ENCODE measurements at regions not wholly inside any gene's neighbourhood (a gene's known extent, or its start where the extent isn't known, plus 50 kb on each side); places are given as distances from the start of the nearest gene placed in this dataset.
"Not testable (repeated sequence)": the region's sequence is repeated elsewhere in the genome, so short reads cannot be mapped to it uniquely, and the experiment has no call there.

DNA sequence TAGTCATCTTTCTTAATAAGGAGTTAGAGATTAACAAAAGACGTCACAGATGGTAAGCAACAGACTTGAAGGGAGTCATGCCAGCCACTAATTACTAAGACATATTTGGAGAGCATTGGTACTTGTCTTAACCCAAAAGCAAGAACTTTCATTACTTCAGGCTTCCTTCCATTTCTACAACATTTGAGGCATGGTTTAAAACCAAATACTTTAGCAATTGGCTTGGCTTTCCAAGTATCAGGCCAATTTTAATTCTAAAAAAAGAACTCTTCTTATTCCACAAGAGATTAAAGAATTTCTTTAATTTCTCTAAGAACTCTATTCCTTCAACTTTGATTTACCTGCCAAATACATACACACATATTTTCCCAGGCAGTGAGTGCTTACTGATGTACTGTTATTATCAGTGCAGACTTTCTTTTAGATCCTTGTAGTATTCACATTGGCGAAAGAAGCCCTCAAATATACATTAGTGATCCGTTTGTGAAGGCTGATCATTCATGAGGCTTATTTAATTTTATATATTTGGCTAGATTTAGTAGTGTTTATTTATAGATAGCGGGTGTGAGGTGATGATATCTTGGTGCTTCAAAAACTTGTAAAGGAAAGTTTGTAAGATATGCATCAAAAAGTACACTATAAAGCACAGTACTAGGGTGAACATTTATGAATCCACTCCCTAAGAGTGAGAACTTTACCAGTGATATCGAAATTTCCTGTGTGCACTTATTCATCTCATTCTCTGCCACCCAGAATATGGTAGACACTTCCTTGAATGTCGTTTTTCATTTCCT lies 229.2 kb downstream of the MFSD1 start:
- Histone ChIP-seq H3K4me1 (ENCODE audit: control insufficient read depth in 5 of 5, insufficient read depth in 5 of 5, low read length in 5 of 5) (no peaks in the 10 kb centered on the region), H3K27ac (ENCODE audit: low read depth, low read length) (no peak overlapping the region), H3K9ac (ENCODE audit: low read length in 5 of 5) (no peak overlapping the region), H3K27me3 (ENCODE audit: control insufficient read depth in 5 of 5, insufficient read depth in 4 of 5, low read length in 5 of 5) (no peaks in the 10 kb centered on the region), H3K9me3 (ENCODE audit: control insufficient read depth in 5 of 5, low read length in 5 of 5) (peaks cover 0 to 4% (median under 1%) of the 10 kb centered on the region in 5 donors), H3K36me3 (ENCODE audit: control insufficient read depth in 5 of 5, insufficient read depth in 5 of 5, low read length in 5 of 5) (no peaks in the 10 kb centered on the region), H3K4me3 (ENCODE audit: low read depth in 1 of 5, low read length in 5 of 5) (no peak overlapping the region)

DNA sequence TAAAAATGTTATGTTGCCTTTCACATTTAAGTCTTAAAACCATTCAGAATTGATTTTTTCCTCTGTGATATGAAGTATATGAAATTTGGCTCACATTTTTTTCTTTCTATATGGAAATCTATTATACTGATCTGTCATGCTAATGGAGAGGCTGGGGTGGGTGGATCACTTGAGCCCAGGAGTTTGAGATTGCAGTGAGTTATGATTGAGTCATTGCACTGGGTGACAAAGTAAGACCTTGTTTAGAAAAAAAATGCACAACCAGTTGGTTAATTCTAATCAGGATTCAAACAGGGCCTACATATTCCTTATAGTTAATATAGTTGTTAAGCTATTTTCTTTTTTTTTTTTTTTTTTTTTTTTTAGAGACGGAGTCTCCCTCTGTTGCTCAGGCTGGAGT lies 230.5 kb downstream of the MFSD1 start:
- H3K4me1 ChIP-seq (ENCODE audit: control insufficient read depth in 5 of 5, insufficient read depth in 5 of 5, low read length in 5 of 5): no peaks in the 10 kb centered on the region
- no peaks in the 10 kb centered on the region for H3K36me3 ChIP-seq (ENCODE audit: control insufficient read depth in 5 of 5, insufficient read depth in 5 of 5, low read length in 5 of 5)
- H3K27me3 ChIP-seq (ENCODE audit: control insufficient read depth in 5 of 5, insufficient read depth in 4 of 5, low read length in 5 of 5): no peaks in the 10 kb centered on the region
- H3K27ac ChIP-seq (ENCODE audit: low read depth, low read length): no peak overlapping the region
- no peak overlapping the region for H3K4me3 ChIP-seq (ENCODE audit: low read depth in 1 of 5, low read length in 5 of 5)
- H3K9me3 ChIP-seq (ENCODE audit: control insufficient read depth in 5 of 5, low read length in 5 of 5): no peaks in the 10 kb centered on the region
- no peak overlapping the region for H3K9ac ChIP-seq (ENCODE audit: low read length in 5 of 5)

DNA sequence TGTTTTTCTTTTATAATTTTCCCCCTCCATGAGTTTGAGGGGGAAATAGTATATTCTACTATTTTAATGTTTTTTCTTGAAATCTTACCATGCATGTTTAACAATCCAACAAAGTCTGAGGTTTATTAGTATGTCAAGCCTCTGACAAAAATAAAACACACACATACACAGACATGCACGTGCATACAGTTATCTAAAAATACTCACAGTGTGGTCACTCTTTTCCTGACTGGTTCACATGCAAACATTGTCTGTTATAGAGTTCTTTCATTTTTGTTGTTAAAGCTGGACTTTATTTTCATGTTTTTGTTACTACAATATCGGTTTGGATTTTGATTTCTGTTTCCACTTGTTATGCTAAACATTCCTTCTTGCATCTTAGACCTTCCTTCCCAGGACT lies 236.6 kb downstream of the MFSD1 start:
- Histone ChIP-seq H3K4me3 (ENCODE audit: low read depth in 1 of 5, low read length in 5 of 5) (no peak overlapping the region), H3K4me1 (ENCODE audit: control insufficient read depth in 5 of 5, insufficient read depth in 5 of 5, low read length in 5 of 5) (no peaks in the 10 kb centered on the region), H3K9ac (ENCODE audit: low read length in 5 of 5) (no peak overlapping the region), H3K27me3 (ENCODE audit: control insufficient read depth in 5 of 5, insufficient read depth in 4 of 5, low read length in 5 of 5) (no peaks in the 10 kb centered on the region), H3K36me3 (ENCODE audit: control insufficient read depth in 5 of 5, insufficient read depth in 5 of 5, low read length in 5 of 5) (no peaks in the 10 kb centered on the region), H3K27ac (ENCODE audit: low read depth, low read length) (no peak overlapping the region), H3K9me3 (ENCODE audit: control insufficient read depth in 5 of 5, low read length in 5 of 5) (peaks cover 0 to 3% (median 0%) of the 10 kb centered on the region in 5 donors)

DNA sequence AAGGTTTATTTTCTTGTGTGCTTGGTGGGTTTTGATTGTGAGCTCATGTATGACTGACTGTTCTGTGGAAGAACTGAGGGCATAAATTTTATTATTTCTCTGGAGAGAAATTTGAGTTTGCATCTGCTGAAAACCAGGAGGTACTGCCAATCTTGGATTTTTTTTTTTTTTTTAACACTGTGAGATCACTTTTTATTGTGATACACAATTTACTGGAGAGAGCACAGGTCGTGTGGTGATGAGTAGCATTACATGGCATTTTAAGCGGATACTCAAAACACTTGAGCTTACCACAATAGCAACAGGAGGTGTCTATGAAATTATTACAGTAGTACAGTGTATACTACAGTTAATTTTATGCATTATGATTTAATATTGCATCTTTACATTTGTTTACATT lies 237.4 kb downstream of the MFSD1 start:
- no peaks in the 10 kb centered on the region for H3K36me3 ChIP-seq (ENCODE audit: control insufficient read depth in 5 of 5, insufficient read depth in 5 of 5, low read length in 5 of 5)
- no peak overlapping the region for H3K27ac ChIP-seq (ENCODE audit: low read depth, low read length)
- H3K9ac ChIP-seq (ENCODE audit: low read length in 5 of 5): no peak overlapping the region
- no peaks in the 10 kb centered on the region for H3K4me1 ChIP-seq (ENCODE audit: control insufficient read depth in 5 of 5, insufficient read depth in 5 of 5, low read length in 5 of 5)
- no peaks in the 10 kb centered on the region for H3K27me3 ChIP-seq (ENCODE audit: control insufficient read depth in 5 of 5, insufficient read depth in 4 of 5, low read length in 5 of 5)
- H3K4me3 ChIP-seq (ENCODE audit: low read depth in 1 of 5, low read length in 5 of 5): no peak overlapping the region
- H3K9me3 ChIP-seq (ENCODE audit: control insufficient read depth in 5 of 5, low read length in 5 of 5): peaks cover 0 to 3% (median 0%) of the 10 kb centered on the region in 5 donors

DNA sequence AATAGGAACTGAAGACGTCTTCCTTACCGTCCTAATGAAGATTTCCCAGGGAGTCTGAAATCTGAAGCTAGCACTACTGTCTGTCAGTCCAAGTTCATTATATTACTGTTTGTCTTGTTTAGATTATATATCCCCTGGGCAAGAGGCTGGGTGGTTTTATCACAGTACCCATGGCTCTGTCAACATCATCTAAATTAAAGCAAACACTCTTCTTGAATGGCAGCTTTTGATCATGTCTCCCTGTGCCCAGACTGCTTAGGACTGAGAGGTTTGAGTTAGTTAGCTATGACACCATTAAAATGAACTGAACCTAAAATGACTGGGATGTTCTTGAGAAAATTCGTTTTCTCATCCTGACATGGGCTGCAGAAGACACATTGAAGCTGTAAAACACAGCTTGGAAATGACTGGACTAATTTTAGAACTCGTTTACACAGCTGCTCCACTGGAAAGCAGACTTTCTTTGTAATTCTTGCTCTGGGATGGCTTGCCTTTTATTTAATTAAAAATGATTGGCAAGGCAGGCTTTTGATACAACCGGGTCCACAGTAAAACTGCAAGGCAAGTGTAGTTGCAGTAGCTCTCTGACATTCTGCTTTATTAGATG lies 243.5 kb downstream of the MFSD1 start:
- Histone ChIP-seq H3K27ac (ENCODE audit: low read depth, low read length) (no peak overlapping the region), H3K4me3 (ENCODE audit: low read depth in 1 of 5, low read length in 5 of 5) (no peak overlapping the region), H3K27me3 (ENCODE audit: control insufficient read depth in 5 of 5, insufficient read depth in 4 of 5, low read length in 5 of 5) (no peaks in the 10 kb centered on the region), H3K4me1 (ENCODE audit: control insufficient read depth in 5 of 5, insufficient read depth in 5 of 5, low read length in 5 of 5) (no peaks in the 10 kb centered on the region), H3K9ac (ENCODE audit: low read length in 5 of 5) (no peak overlapping the region), H3K36me3 (ENCODE audit: control insufficient read depth in 5 of 5, insufficient read depth in 5 of 5, low read length in 5 of 5) (no peaks in the 10 kb centered on the region), H3K9me3 (ENCODE audit: control insufficient read depth in 5 of 5, low read length in 5 of 5) (peaks cover 0 to 3% (median 0%) of the 10 kb centered on the region in 5 donors)

DNA sequence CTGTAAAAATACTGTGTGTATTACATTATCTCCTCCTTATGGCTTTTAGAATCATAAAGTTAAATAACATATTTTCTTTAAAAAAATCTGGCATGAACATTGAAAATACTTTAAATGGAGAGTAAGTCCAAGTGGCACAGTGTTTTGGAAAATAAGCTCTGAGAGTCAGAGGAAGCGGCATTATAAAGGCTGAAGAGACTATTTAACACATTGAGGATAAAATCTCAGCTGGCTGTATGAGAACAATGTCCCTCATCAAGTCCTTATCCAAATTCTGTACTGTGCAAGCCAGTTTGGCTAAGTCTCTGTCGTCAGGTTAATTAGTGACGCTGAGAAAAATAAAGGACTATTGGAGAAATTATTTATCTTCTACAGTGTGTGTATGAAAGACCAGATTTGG lies 245.5 kb downstream of the MFSD1 start:
- Histone ChIP-seq H3K4me3 (ENCODE audit: low read depth in 1 of 5, low read length in 5 of 5) (no peak overlapping the region), H3K36me3 (ENCODE audit: control insufficient read depth in 5 of 5, insufficient read depth in 5 of 5, low read length in 5 of 5) (no peaks in the 10 kb centered on the region), H3K27me3 (ENCODE audit: control insufficient read depth in 5 of 5, insufficient read depth in 4 of 5, low read length in 5 of 5) (no peaks in the 10 kb centered on the region), H3K27ac (ENCODE audit: low read depth, low read length) (no peak overlapping the region), H3K9ac (ENCODE audit: low read length in 5 of 5) (no peak overlapping the region), H3K4me1 (ENCODE audit: control insufficient read depth in 5 of 5, insufficient read depth in 5 of 5, low read length in 5 of 5) (no peaks in the 10 kb centered on the region), H3K9me3 (ENCODE audit: control insufficient read depth in 5 of 5, low read length in 5 of 5) (peaks cover 0 to 3% (median 0%) of the 10 kb centered on the region in 5 donors)

DNA sequence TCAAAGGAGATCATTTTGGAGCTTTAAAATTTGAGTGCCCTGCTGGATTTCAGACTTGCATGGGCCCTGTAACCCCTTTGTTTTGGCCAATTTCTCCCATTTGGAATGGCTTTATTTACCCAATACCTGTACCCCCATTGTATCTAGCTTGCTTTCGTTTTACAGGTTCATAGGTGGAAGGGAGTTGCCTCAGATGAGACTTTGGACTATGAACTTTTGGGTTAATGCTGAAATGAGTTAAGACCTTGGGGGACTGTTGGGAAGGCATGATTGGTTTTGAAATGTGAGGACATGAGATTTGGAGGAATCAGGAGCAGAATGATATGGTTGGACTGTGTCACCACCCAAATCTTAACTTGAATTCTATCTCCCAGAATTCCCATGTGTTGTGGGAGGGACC lies 250.6 kb downstream of the MFSD1 start:
- not testable (repeated sequence) for H3K9ac ChIP-seq (ENCODE audit: low read length in 5 of 5); H3K36me3 ChIP-seq (ENCODE audit: control insufficient read depth in 5 of 5, insufficient read depth in 5 of 5, low read length in 5 of 5); H3K4me3 ChIP-seq (ENCODE audit: low read depth in 1 of 5, low read length in 5 of 5); H3K27ac ChIP-seq (ENCODE audit: low read depth, low read length); H3K27me3 ChIP-seq (ENCODE audit: control insufficient read depth in 5 of 5, insufficient read depth in 4 of 5, low read length in 5 of 5); H3K9me3 ChIP-seq (ENCODE audit: control insufficient read depth in 5 of 5, low read length in 5 of 5); H3K4me1 ChIP-seq (ENCODE audit: control insufficient read depth in 5 of 5, insufficient read depth in 5 of 5, low read length in 5 of 5)

DNA sequence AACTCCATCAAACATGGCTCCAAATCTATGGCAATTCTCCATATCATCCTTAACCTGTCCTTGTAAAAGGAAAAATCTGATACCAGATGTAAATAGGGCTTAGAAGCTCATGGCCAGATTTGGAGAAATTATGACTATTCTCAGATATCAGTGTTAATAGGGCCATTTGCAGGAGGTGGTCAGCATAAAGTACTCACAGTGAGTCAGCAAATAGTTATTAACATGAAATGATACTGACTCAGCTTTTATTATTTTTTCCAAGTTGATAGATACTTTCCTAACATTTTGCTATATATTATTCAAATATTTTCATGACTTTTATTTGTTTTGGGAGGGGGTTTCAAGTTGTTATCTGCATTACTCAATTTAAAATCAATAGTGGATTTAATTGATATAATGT lies 255.8 kb downstream of the MFSD1 start:
- H3K36me3 ChIP-seq (ENCODE audit: control insufficient read depth in 5 of 5, insufficient read depth in 5 of 5, low read length in 5 of 5): no peaks in the 10 kb centered on the region
- H3K9ac ChIP-seq (ENCODE audit: low read length in 5 of 5): no peak overlapping the region
- no peaks in the 10 kb centered on the region for H3K4me1 ChIP-seq (ENCODE audit: control insufficient read depth in 5 of 5, insufficient read depth in 5 of 5, low read length in 5 of 5)
- H3K4me3 ChIP-seq (ENCODE audit: low read depth in 1 of 5, low read length in 5 of 5): no peak overlapping the region
- H3K27ac ChIP-seq (ENCODE audit: low read depth, low read length): no peak overlapping the region
- no peaks in the 10 kb centered on the region for H3K27me3 ChIP-seq (ENCODE audit: control insufficient read depth in 5 of 5, insufficient read depth in 4 of 5, low read length in 5 of 5)
- H3K9me3 ChIP-seq (ENCODE audit: control insufficient read depth in 5 of 5, low read length in 5 of 5): peaks cover 0 to 3% (median 0%) of the 10 kb centered on the region in 5 donors

DNA sequence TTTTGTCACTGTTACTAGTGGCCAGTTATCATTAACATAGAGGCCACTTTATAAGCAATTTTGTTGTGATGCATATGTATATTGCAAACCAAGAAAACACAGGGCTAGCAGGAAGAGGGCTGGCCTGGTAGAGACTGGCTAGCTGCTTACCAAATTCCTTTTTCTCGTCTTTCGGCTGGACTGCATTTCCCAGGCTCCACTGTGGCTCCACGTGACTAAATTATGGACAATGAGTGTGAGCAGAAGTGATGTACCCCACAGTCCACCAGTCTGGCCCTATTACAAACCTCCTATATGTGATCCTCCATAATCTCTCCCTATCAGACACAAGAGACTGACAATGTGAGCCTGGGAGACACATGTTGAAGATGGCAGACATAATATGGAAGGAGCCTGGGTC lies 257.0 kb downstream of the MFSD1 start:
- Histone ChIP-seq H3K9me3 (ENCODE audit: control insufficient read depth in 5 of 5, low read length in 5 of 5) (peaks cover 0 to 3% (median 0%) of the 10 kb centered on the region in 5 donors), H3K4me1 (ENCODE audit: control insufficient read depth in 5 of 5, insufficient read depth in 5 of 5, low read length in 5 of 5) (no peaks in the 10 kb centered on the region), H3K27me3 (ENCODE audit: control insufficient read depth in 5 of 5, insufficient read depth in 4 of 5, low read length in 5 of 5) (no peaks in the 10 kb centered on the region), H3K4me3 (ENCODE audit: low read depth in 1 of 5, low read length in 5 of 5) (no peak overlapping the region), H3K27ac (ENCODE audit: low read depth, low read length) (no peak overlapping the region), H3K36me3 (ENCODE audit: control insufficient read depth in 5 of 5, insufficient read depth in 5 of 5, low read length in 5 of 5) (no peaks in the 10 kb centered on the region), H3K9ac (ENCODE audit: low read length in 5 of 5) (no peak overlapping the region)

DNA sequence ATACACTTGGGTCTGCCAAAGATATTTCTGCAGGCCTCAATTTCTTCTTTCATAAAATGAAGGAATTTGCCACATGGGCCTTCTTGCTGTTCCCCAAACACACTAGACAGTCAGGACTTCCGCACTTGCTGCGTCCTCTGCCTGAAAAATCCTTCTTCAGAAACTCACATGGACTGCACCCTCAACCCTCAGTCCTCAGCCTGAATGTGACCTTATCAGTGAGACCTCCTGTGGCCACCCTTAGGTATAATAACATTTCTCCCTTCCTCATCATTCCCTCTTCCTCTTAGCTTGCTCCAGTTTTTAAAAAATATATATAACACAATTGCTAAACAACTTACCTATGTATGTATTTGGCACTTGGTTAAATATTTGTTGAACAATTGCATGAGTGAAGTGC lies 257.5 kb downstream of the MFSD1 start:
- Histone ChIP-seq H3K4me3 (ENCODE audit: low read depth in 1 of 5, low read length in 5 of 5) (no peak overlapping the region), H3K36me3 (ENCODE audit: control insufficient read depth in 5 of 5, insufficient read depth in 5 of 5, low read length in 5 of 5) (no peaks in the 10 kb centered on the region), H3K4me1 (ENCODE audit: control insufficient read depth in 5 of 5, insufficient read depth in 5 of 5, low read length in 5 of 5) (no peaks in the 10 kb centered on the region), H3K27me3 (ENCODE audit: control insufficient read depth in 5 of 5, insufficient read depth in 4 of 5, low read length in 5 of 5) (no peaks in the 10 kb centered on the region), H3K9me3 (ENCODE audit: control insufficient read depth in 5 of 5, low read length in 5 of 5) (peaks cover 0 to 3% (median 0%) of the 10 kb centered on the region in 5 donors), H3K9ac (ENCODE audit: low read length in 5 of 5) (no peak overlapping the region), H3K27ac (ENCODE audit: low read depth, low read length) (no peak overlapping the region)
